ENCODE measurements at regions not wholly inside any gene's neighbourhood (a gene's known extent, or its start where the extent isn't known, plus 50 kb on each side); places are given as distances from the start of the nearest gene placed in this dataset.

GRCh38 chr10:78849731-78850130, 219.0 kb upstream of the ZMIZ1 start (continued):
- no peak for TF ChIP-seq ZBTB33 (IDR thresholded peaks at IDR 0.05; ENCODE audit: borderline replicate concordance, low read depth)
- no peak for TF ChIP-seq TCF12 (IDR thresholded peaks at IDR 0.05)
- TF ChIP-seq SMC3 (IDR thresholded peaks at IDR 0.05; ENCODE audit: low read depth, low read length): no peak

GRCh38 chr10:78850644-78851435, 217.9 kb upstream of the ZMIZ1 start:
- no peaks in the 10 kb centered on the region for H3K79me2 ChIP-seq (ENCODE audit: insufficient read depth)
- no peak overlapping the region for H3K27ac ChIP-seq (ENCODE audit: low read depth in 2 of 2, low read length in 1 of 2)
- H3K9me2 ChIP-seq: no peaks in the 10 kb centered on the region
- no peak overlapping the region for H3K4me3 ChIP-seq (ENCODE audit: low read depth in 2 of 2, low read length in 1 of 2)
- no peak for TF ChIP-seq NRF1 (IDR thresholded peaks at IDR 0.05; ENCODE audit: low read depth, low read length)
- no peak for TF ChIP-seq FOXJ3 (CRISPR knock-in tag; IDR thresholded peaks at IDR 0.05)
- no peak for TF ChIP-seq TAF1 (IDR thresholded peaks at IDR 0.05; ENCODE audit: borderline replicate concordance, low read depth, low read length)
- no peak for TF ChIP-seq MXI1 (IDR thresholded peaks at IDR 0.05; ENCODE audit: low read depth, low read length)
- no peak for TF ChIP-seq IRF3 (IDR thresholded peaks at IDR 0.05; ENCODE audit: low read depth, low read length)
- no peak for TF ChIP-seq FOSL2 (IDR thresholded peaks at IDR 0.05; ENCODE audit: borderline replicate concordance, low read depth)
- TF ChIP-seq RAD21 (IDR thresholded peaks at IDR 0.05; ENCODE audit: low read length): no peak
- no peak for TF ChIP-seq RXRA (IDR thresholded peaks at IDR 0.05; ENCODE audit: borderline replicate concordance, low read depth)
- no peak for TF ChIP-seq PBX3 (IDR thresholded peaks at IDR 0.05)
- no peak for TF ChIP-seq SIN3A (IDR thresholded peaks at IDR 0.05; ENCODE audit: borderline replicate concordance, low read depth, low read length)
- no peak for TF ChIP-seq GABPA (IDR thresholded peaks at IDR 0.05; ENCODE audit: low read depth)
- no peak for TF ChIP-seq USF1 (IDR thresholded peaks at IDR 0.05; ENCODE audit: borderline replicate concordance, low read depth)
- TF ChIP-seq ZBTB33 (IDR thresholded peaks at IDR 0.05; ENCODE audit: borderline replicate concordance, low read depth): no peak
- H3K4me1 ChIP-seq (ENCODE audit: control insufficient read depth in 1 of 2, insufficient read depth in 2 of 2, low read depth in 1 of 2, low read length in 1 of 2): peaks cover 0 to 36% of the 10 kb centered on the region in 2 experiments; a peak in 1 of 4 replicates
- ChIA-PET CTCF (interaction anchor here (0.8 to 2.5 kb wide), 5 partner anchors 10 to 803 kb away, joined by 3 to 6 read pairs (median 3); no protein-coding TSS in a partner anchor), POLR2A (no interaction called here)
- no peak overlapping the region for H3K4me2 ChIP-seq
- no peaks in the 10 kb centered on the region for H3F3A ChIP-seq (replicated peaks; ENCODE audit: insufficient read depth)
- H3K9me3 ChIP-seq: no peaks in the 10 kb centered on the region
- no peak overlapping the region for H3K9ac ChIP-seq
- no peak for DNase-seq
- H4K20me1 ChIP-seq (ENCODE audit: insufficient read depth): no peaks in the 10 kb centered on the region
- H3K27me3 ChIP-seq (ENCODE audit: insufficient read depth): no peaks in the 10 kb centered on the region
- no peak overlapping the region for H2AFZ ChIP-seq (ENCODE audit: low read depth)
- no peaks in the 10 kb centered on the region for H3K36me3 ChIP-seq (replicated peaks in 1 of 2; ENCODE audit: control insufficient read depth in 1 of 2, insufficient read depth in 2 of 2, low read length in 1 of 2)
- 69% methylated on average over 6 of the region's 6 CpGs for WGBS (ENCODE audit: low lambda C conversion rate)
